Islet precursor cell (in vitro differentiated cells): ENCODE measurements at regions not wholly inside any gene's neighbourhood (a gene's known extent, or its start where the extent isn't known, plus 50 kb on each side); places are given as distances from the start of the nearest gene placed in this dataset.
"Not testable (repeated sequence)": the region's sequence is repeated elsewhere in the genome, so short reads cannot be mapped to it uniquely, and the experiment has no call there.

Source experiments
- DNase-seq: peaks from one replicate; pipeline ENCODE4 v3.0.0-alpha.2; 2018

DNA sequence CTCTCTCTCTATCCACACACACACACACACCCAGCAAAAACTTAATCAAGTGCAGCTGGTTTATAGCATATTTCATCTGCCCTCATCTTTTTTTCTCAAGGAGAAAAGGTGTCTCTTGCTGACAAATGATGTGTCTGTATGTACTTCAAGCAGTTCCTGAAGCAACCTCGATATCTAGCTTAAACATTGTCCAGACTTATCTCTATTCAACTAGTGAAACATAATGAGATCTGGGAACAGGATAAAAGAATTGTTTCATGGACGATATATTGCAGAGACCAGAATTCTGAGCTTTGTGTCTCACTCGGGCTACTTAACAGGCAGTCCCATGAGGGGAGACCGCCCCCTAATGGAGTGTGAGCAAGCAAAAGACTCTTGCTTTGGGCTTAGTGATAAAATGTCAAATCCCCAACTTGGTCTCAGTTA lies 929.2 kb upstream of the SOX11 start:
- DNase-seq: peak; percentile 70

DNA sequence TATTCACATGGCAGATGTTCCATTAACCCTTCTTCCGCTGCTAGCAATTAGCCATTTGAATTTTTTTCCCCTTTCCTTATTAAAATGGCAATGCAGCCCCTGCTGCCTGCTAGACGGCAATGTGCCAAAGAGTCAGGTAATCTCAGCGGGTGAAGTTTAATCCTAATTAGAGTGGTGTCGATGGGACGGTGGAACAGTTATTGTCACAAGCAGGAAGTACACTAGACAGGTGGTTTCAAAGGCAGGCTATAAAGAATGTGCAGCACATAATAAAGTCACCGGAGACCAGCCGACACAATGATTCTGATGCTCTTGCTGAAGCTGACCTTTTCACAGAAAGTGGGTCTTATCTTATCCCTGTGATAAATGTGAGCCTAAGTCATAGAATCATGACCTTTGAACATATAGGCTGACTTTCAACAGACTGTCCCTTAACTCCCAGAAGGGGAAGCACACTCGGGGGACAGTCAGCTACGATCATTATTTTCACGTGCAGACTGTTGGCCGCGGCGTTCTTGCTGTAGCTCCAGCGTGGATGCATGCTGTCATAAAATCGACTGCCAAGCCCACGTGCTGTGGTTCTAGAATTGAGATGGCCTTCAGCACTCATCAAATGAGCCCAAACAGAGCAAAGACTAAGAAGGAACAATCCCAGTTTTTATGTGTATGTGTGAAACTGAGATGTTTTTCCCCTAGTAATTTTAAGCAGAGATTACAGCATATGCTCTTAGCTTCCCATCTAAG lies 926.2 kb upstream of the SOX11 start:
- DNase-seq: no peak

DNA sequence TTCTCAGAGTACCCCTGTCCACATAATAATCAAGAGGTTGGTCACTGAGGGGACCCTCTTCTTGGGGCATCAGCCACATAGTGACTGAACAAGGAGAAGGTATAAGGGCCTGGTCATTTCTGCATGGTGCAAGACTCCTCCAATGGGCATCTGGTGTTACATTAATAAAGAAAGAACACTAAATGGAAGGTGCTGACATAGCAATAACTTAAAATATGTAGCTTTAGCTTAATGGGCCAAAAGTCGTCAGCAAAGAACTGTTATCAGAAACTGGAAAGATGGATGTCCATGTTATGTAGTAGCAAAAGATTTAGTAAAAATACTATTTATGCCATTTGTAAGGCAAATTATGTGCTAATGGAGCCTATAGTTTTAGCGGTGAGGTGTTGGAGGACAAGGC lies 916.5 kb upstream of the SOX11 start:
- DNase-seq: no peak

DNA sequence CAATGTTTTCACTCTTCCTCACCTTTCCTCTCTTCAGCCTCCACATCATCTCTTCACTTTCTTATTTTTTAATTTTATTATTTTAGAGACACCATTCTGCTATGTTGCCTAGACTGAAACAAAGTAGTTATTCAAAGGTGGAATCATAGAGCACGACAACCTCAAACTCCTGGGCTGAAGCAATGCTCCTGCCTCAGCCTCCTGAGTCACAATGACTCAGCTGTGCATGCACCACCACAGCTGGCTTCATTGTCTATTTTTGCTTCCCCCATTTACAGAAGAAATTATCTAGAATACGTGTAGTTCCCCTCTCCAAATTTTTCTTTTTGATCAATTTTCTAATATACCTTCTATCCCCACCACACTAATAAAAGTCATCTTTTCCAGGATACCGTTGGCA lies 911.5 kb upstream of the SOX11 start:
- no peak for DNase-seq

DNA sequence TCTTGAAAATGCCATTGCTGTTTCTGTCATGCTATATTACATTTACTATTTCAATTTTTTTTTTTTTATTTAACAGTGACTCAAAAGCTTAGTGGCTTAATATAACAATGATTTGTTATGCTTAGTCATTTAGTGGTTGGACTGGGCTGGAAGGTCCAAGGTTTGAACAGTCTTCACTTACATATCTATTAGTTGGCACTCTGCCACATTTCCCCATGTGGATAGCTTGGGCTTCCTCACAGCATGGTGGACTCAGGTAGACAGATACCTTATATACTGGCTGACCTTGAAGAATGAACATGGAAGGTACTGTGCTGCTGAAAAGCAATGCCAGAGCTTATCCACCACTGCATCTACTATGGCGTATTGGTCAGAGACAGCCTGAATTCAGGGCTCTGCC lies 909.5 kb upstream of the SOX11 start:
- no peak for DNase-seq

DNA sequence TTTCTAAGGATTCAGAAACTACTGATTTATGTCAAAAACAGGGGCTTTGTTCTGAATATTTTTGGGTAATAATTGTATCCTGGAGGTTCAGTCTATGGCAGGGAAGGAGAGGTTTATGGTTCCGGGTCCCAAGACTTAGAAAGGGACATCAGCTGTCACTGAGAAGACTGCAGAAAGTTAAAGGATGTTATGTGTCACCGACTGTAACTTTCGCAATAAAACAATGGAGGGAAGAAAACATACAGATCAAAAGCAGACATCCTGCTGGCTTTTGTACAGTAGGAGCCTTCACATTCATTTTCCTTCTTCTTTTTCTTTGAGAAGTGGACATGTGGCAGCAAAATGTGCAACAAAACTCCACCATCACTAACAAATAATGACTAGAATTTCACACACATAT lies 900.7 kb upstream of the SOX11 start:
- DNase-seq: no peak

DNA sequence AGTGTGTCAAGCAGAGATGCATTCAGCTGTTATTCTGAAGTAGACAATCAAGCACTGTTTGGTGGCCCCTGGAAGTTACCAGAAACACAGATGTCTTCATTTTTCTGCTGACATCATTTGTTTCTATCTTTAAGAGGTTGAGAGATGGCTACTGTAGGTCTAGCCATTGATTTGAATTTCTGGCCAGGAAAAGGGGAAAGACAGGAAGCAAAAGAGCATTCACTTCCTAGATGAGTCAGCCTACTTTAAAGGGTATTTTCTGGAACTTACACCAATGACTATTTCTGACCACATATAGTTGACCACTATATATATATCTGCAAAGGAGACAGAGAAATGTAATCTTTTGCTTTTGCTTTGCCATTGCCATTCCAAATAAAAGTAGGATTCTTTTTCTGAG lies 900.1 kb upstream of the SOX11 start:
- DNase-seq: no peak

DNA sequence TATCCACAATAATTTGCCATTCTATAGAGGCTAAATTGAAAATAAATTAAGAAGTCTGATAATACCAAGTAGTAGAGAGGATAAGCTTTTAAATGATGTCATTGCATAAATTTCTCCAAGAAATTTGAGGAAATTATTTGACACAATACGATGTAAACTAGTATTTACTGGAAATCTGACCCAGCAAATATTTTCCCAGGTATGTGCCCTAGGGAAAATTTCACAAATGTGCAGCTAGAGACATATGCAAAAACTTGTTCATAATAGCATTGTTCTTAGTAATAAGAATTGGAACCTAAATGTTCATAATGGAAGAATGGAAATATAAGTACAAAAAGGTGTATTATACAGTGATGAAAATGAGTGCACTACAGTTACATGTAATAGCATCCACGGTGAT lies 888.8 kb upstream of the SOX11 start:
- DNase-seq: no peak

DNA sequence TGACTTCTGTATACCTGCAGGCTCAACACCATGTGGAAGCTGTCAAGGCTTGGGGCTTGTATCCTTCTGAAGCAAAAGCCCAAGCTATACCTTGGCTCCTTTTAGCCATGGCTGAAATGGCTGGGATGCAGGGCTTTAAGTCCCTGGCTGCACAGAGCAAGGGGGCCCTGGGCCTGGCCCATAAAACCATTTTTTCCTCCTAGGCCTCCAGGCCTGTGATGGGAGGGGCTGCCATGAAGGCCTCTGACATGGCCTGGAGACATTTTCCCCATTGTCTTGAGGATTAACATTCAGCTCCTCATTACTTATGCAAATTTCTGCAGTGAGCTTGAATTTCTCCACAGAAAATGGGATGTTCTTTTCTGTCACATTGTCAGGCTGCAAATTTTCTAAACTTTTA lies 878.0 kb upstream of the SOX11 start:
- DNase-seq: not testable (repeated sequence)

DNA sequence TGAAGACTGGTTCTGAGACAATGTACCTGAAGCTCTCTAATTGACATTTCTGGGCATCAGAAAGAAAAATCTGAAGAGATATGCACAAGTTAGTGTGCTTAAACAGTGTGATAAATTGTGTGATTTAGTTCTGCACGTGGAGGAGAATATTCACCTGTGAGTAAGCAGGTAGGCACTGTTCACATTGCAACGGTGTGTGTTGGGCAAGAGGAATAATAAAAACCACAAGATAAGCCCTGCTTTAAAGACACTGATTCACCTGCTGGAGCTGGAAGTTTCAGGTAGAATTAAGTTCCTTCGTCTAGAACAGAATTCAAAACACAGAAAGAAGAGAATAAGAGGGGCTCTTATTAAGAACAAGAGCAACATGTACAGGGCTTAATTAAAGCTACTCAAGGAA lies 864.3 kb upstream of the SOX11 start:
- DNase-seq: no peak

DNA sequence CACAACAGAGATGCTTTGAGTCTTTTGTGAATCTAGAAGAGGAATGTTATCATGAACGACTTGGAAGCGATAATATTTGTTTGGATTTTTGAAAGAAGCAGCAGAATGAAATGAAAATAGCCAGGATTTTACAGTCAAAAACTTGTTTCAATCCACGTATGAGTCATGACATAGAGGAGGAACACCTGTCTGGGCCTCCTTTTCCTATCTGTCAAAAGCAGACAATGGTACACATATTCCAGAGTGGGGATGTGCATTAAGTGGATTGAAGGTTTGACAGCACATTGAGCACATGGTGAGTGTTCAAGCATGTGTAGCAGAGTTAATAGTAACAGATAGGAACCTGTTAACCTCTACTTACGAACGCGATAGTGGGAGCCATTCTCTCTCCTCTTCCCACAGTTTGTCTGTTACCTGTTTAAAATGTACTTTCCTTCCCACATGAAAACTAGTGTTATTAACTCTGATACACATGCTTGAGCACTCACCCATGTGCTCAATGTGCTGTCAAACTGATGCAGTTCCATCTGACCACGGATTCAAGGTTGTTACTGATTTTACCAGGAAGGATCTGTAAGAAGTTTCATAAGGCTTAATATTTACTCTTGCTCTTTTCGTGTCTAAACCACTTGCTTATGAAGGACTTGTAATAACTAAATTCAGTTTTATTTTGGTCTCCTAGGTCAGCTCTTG lies 863.4 kb upstream of the SOX11 start:
- DNase-seq: no peak

DNA sequence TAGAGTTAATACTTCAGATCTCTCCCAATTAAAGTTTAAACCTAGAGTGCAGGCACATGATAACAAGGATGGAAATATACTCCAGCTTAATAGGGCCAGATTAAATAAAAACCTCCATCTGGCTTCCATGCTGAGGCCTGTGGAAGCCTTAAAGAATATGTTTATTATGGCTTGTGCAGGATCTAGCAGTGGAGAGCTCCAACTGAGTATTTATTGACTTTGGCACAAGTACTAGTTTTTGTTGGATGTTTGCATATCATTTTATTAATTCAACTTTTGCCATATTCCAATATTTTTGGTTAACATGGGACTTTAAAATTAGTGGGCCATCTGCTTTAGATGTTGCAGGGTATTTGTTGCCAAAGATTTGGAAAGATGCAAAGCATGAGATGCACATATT lies 860.4 kb upstream of the SOX11 start:
- no peak for DNase-seq

DNA sequence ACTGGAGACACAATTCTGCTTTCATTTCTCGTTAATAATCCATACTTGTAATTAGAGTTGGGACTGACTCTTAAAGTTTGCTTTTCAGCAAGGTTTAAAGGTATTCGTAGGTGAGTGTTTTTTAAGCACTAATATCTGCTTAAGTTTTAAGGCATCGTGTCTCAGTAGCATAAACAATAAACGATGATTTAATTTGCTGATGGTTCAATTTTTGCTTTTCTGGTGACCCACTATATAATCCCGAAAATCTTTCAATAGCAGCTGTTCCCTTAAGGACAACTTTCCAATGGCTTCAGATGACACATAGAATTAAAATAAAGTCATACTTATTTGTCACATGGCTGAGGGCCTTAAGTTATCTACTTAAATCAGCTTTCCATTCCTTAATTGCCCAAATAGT lies 859.5 kb upstream of the SOX11 start:
- no peak for DNase-seq

DNA sequence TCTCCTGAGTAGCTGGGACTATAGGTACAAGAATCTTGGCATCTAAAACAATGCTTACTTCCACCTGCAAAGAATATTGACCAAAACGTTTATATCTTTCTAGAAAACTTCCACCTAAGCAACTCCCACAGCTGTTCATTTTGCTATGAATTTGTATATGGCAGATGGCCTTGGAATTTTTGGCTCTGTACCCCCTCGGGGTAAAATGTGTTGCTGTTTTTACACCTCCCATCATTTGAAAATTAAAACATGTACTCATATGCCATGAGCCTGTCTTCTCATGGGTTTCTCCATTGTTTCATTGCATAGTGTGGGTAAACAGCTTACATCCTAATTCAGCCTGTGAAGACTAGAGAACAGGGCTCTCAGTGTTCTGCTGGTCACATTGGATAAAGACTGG lies 853.6 kb upstream of the SOX11 start:
- no peak for DNase-seq

DNA sequence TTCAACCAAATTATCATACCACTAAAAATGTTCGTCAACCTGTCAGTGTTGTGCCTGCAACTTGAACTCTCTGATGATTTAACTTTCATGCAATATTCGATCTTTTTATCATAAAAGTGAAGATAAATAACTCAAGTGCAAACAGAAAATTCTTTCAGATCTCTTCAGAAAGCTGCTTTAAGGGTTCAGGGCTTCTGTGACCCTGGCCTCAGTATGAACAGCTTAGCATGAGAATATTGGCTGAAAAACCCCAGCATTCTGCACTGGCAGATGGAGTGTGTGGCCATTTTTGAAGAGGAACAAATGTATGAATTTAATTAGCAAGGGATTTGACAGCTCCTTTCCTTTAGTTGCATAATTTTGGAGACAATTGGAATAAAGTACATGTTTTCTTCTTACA lies 851.4 kb upstream of the SOX11 start:
- no peak for DNase-seq

DNA sequence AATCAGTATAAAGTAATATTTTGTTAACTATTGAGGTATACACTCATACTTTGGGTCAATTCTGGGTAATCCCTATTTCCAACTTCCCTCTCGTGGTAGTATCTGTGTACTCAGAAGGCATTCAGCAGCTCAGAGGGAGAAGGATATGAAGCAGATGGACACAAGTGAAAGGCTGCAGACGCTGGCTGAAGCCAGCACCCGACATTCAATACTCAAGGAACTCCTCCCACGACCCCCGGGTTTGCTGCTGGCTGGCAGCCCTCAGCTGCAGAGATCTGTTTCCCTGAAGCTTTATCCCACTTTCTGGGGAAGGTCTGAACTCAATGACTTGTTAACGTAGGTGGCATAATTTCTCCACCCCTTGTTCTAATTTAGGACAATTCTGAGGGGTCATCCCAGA lies 847.3 kb upstream of the SOX11 start:
- DNase-seq: no peak

DNA sequence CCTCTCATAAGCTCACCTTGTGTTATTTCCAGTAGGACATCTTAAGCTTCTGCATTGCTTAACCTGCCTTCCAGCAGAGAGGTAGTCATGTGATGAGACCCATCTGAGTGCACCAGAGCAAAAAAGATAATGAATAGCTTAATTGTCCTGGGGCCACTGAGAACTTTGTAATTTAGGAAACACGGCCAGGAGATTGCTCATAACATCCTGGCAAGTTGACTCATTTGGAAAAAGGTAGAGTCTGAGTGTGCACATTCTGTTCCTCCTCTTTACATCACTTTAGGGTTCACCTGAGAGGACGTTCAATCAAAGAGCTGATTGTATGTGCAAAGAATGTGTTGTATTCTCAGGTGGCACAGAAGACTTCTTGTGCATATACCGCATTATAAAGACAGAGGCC lies 830.2 kb upstream of the SOX11 start:
- no peak for DNase-seq

DNA sequence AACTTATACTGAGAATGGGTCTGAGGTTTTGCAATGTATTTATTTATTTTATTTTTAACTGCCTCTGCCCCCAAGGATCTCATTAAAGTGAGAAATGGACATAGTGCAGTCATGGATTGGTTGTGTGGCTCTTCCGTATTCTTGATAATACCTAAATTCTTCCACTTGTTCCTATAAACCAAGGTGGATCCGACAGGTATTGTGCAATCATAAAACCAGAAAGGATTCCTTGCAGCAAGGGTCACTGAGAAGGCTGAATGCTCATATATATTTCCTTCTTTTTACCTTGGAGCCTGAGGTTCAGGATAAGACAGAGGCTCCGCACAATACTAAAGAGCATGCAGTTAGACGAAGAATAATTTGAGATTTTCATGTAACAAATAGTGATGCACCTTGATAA lies 826.0 kb upstream of the SOX11 start:
- no peak for DNase-seq

DNA sequence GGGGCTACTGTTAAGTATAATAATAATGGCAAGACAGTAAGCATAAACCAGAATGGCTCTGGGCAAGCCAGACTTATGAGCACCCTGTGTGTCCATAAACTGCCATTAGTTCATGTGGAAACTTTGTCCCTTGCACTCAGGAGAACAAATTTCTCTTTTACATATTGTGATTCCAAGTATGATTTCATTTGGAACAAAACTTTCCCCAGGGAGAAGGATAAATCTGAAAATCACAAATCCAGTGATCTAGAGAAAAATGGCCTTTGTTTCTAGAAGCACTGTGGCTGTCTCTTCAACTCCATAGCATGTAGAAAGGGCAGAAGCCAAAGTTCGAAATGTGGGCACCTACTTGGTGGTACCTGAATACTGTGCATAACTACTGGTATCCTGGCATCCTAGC lies 823.7 kb upstream of the SOX11 start:
- DNase-seq: no peak

DNA sequence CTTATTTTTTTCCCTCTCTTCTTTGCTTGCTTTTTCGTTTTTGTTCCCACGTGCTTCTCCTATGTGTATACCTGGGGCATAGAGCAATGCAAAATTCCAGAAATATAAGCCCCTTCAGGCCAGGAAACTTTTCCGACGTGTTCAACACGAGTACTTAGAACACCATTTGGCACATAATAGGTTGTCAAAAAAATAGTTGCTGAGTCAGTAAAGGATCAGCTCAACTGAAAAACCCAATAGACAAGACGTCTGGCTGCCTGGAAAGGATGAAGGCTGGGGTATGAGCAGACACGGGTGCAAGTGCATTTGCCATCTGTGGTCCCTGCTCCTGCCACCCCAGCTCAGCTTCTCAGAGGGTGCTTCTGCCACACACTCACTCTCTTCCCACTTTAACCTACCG lies 823.0 kb upstream of the SOX11 start:
- DNase-seq: no peak

DNA sequence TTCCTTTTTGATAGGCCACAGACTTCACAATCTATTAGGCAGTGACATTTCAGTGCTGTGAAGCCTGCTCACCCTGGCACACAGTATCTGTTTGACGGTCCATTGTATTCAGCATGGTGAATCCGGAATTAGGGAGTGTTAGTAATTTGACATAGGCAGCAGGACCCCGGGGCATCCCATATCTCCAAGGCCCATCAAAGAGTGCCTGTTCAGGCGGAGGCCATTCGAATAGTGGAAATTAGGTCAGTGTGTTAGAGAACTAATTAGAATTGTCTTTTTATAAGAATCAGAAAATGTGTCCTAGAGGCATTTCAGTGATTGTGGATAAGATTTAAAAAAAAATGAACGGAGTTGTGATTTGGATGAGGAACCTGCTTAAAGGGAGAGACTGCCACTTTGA lies 818.8 kb upstream of the SOX11 start:
- DNase-seq: no peak

DNA sequence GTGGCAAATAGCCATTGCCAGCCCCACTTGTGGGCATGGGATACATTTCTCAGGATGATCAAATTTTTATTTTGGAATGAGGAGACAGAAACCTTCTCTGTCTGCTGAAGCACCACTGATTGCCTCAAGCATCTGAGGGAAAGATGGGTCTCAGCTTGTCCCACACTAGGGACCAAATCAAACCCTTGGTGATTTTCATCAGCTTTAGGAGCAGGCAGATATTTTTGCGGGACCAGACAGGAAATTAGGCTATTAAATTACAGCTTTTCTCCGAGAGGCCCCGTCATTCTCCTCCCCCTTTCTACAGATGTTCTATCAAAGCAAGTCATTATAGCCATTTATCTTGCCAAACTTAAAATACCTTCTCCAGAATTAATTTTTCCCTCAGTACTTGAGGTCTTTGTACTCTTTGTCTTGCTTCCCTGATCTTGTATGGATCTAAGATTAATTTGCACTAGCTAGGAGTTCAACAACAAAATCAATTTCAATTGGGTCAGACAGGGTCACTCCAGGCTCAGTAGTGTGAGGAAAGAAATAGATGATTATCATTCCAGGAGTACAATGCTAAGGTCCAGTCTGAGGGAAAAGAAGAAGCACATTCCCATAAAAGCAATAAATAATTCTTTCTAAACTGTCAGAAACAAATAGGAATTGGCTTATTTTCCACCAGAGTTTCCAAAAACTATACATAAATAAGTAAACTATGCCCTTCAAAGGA lies 818.1 kb upstream of the SOX11 start:
- DNase-seq: no peak

DNA sequence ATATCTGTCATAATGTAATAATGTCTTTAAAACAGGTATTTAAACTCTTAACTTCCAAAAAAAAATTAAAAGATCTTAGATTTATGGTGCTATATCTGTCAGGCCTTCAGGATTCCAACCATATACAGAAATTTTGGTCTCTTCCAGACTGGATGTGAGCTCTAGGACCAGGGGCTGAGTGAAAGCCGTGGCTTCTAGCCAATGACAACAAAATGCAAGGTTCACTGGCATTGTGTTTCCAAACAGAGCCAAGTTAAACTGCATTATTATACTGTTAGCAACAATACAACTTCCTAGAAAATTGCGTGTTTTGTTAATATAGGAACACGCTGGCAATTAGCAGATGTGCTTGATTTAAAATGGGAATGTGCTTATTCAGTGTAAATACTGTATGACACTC lies 809.8 kb upstream of the SOX11 start:
- no peak for DNase-seq

DNA sequence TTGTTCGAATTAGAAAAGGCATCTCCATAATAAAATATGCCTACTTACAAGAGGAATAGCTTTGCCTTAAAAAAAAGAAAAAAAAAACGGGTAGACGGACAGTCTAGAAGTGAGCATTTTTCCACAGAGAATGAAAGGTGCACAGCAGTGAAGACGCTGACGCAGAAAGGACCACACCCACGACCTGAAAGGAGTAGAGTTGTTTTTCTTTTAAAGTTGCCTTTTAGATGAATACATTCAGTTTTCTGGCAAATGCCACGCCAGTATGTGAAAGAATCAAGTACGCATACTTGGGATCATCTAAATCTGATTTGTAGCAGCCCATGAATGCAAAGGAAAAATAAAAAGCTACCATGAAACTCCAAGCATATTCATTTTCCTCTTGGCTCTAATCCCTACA lies 809.2 kb upstream of the SOX11 start:
- no peak for DNase-seq
